ENCODE measurements at regions not wholly inside any gene's neighbourhood (a gene's known extent, or its start where the extent isn't known, plus 50 kb on each side); places are given as distances from the start of the nearest gene placed in this dataset.
A peak's percentile ranks its signal among the peaks of the same experiment; 100 is the strongest.
"Not testable (repeated sequence)": the region's sequence is repeated elsewhere in the genome, so short reads cannot be mapped to it uniquely, and the experiment has no call there.

- H3K27me3 ChIP-seq (ENCODE audit: control insufficient read depth in 2 of 2, insufficient read depth in 2 of 2, low read length in 2 of 2); H3K4me3 ChIP-seq (ENCODE audit: low read length); CTCF ChIA-PET; H3K27ac ChIP-seq (ENCODE audit: low read depth, low read length); ATAC-seq; H3K36me3 Mint-ChIP-seq; H3K4me1 ChIP-seq (ENCODE audit: control insufficient read depth in 2 of 2, insufficient read depth in 2 of 2, low read length in 2 of 2); H3K9me3 ChIP-seq (ENCODE audit: control insufficient read depth in 2 of 3, low read length in 3 of 3); intact Hi-C loops (cut with micrococcal nuclease); H3K36me3 ChIP-seq (ENCODE audit: control insufficient read depth in 2 of 3, insufficient read depth in 3 of 3, low read length in 3 of 3); POLR2A ChIA-PET: not testable (repeated sequence)
- Mint-ChIP-seq H3K27ac (peak overlapping the region in 1 of 9 donors; percentile 15), H3K27me3 (peaks cover 5 to 38% (median 13%) of the 10 kb centered on the region in 5 donors), H3K9me3 (peaks cover 0 to 20% (median 5%) of the 10 kb centered on the region in 11 donors), H3K4me3 (peak overlapping the region; percentile 15 to 85 (median 59)), H3K4me1 (peaks cover 4 to 16% (median 8%) of the 10 kb centered on the region in 7 donors)
- DNase-seq: peak in 1 of 9 donors; percentile 3
Observed at GRCh38 chr13:59441068-59441467, 722.7 kb downstream of the DIAPH3 start.

GRCh38 chr13:59441596-59442280, 722.0 kb downstream of the DIAPH3 start:
- intact Hi-C loops (cut with micrococcal nuclease): no loop called here
- no peaks in the 10 kb centered on the region for H3K36me3 ChIP-seq (ENCODE audit: control insufficient read depth in 2 of 3, insufficient read depth in 3 of 3, low read length in 3 of 3)
- H3K36me3 Mint-ChIP-seq: no peaks in the 10 kb centered on the region
- peaks cover 0 to 15% (median 2%) of the 10 kb centered on the region in 11 donors for H3K9me3 Mint-ChIP-seq
- H3K4me3 ChIP-seq (ENCODE audit: low read length): no peak overlapping the region
- H3K4me3 Mint-ChIP-seq: peak overlapping the region in 8 of 10 donors; percentile 17 to 85 (median 68)
- no peak overlapping the region for H3K27ac ChIP-seq (ENCODE audit: low read depth, low read length)
- H3K9me3 ChIP-seq (ENCODE audit: control insufficient read depth in 2 of 3, low read length in 3 of 3): no peaks in the 10 kb centered on the region
- H3K4me1 Mint-ChIP-seq: peaks cover 4 to 16% (median 8%) of the 10 kb centered on the region in 7 donors
- no peak overlapping the region for H3K27ac Mint-ChIP-seq
- CTCF ChIA-PET: no interaction called here
- POLR2A ChIA-PET: no interaction called here
- ATAC-seq: peak; percentile 27
- no peaks in the 10 kb centered on the region for H3K4me1 ChIP-seq (ENCODE audit: control insufficient read depth in 2 of 2, insufficient read depth in 2 of 2, low read length in 2 of 2)
- DNase-seq: no peak
- H3K27me3 ChIP-seq (ENCODE audit: control insufficient read depth in 2 of 2, insufficient read depth in 2 of 2, low read length in 2 of 2): no peaks in the 10 kb centered on the region
- peaks cover 5 to 33% (median 6%) of the 10 kb centered on the region in 5 donors for H3K27me3 Mint-ChIP-seq

GRCh38 chr13:59442461-59442860, 721.3 kb downstream of the DIAPH3 start:
- POLR2A ChIA-PET: no interaction called here
- CTCF ChIA-PET: no interaction called here

GRCh38 chr13:59442944-59443486, 720.7 kb downstream of the DIAPH3 start:
- H3K27me3 ChIP-seq (ENCODE audit: control insufficient read depth in 2 of 2, insufficient read depth in 2 of 2, low read length in 2 of 2): no peaks in the 10 kb centered on the region
- ChIA-PET CTCF (no interaction called here), POLR2A (no interaction called here)
- H3K9me3 ChIP-seq (ENCODE audit: control insufficient read depth in 2 of 3, low read length in 3 of 3): no peaks in the 10 kb centered on the region
- Mint-ChIP-seq H3K36me3 (no peaks in the 10 kb centered on the region), H3K27me3 (peaks cover 5 to 33% (median 6%) of the 10 kb centered on the region in 5 donors), H3K4me3 (no peak overlapping the region), H3K27ac (no peak overlapping the region), H3K9me3 (peaks cover 0 to 12% (median 2%) of the 10 kb centered on the region in 11 donors), H3K4me1 (peaks cover 4 to 16% (median 8%) of the 10 kb centered on the region in 7 donors)
- H3K36me3 ChIP-seq (ENCODE audit: control insufficient read depth in 2 of 3, insufficient read depth in 3 of 3, low read length in 3 of 3): no peaks in the 10 kb centered on the region
- H3K27ac ChIP-seq (ENCODE audit: low read depth, low read length): no peak overlapping the region
- DNase-seq (no peak), ATAC-seq (no peak)
- no peak overlapping the region for H3K4me3 ChIP-seq (ENCODE audit: low read length)
- intact Hi-C loops (cut with micrococcal nuclease): no loop called here
- no peaks in the 10 kb centered on the region for H3K4me1 ChIP-seq (ENCODE audit: control insufficient read depth in 2 of 2, insufficient read depth in 2 of 2, low read length in 2 of 2)

More at GRCh38 chr13:59442461-59442860, 721.3 kb downstream of the DIAPH3 start:
- H3K27me3 Mint-ChIP-seq: peaks cover 5 to 33% (median 6%) of the 10 kb centered on the region in 5 donors
- Histone ChIP-seq H3K9me3 (ENCODE audit: control insufficient read depth in 2 of 3, low read length in 3 of 3) (no peaks in the 10 kb centered on the region), H3K27me3 (ENCODE audit: control insufficient read depth in 2 of 2, insufficient read depth in 2 of 2, low read length in 2 of 2) (no peaks in the 10 kb centered on the region), H3K4me1 (ENCODE audit: control insufficient read depth in 2 of 2, insufficient read depth in 2 of 2, low read length in 2 of 2) (no peaks in the 10 kb centered on the region), H3K27ac (ENCODE audit: low read depth, low read length) (no peak overlapping the region), H3K4me3 (ENCODE audit: low read length) (no peak overlapping the region), H3K36me3 (ENCODE audit: control insufficient read depth in 2 of 3, insufficient read depth in 3 of 3, low read length in 3 of 3) (no peaks in the 10 kb centered on the region)
- H3K27ac Mint-ChIP-seq: no peak overlapping the region
- no peak for ATAC-seq
- DNase-seq: no peak
- peaks cover 0 to 15% (median 2%) of the 10 kb centered on the region in 11 donors for H3K9me3 Mint-ChIP-seq
- peaks cover 4 to 16% (median 8%) of the 10 kb centered on the region in 7 donors for H3K4me1 Mint-ChIP-seq
- no peaks in the 10 kb centered on the region for H3K36me3 Mint-ChIP-seq
- H3K4me3 Mint-ChIP-seq: no peak overlapping the region
- intact Hi-C loops (cut with micrococcal nuclease): no loop called here

- no peak overlapping the region for H3K27ac Mint-ChIP-seq
- Histone ChIP-seq H3K27me3 (ENCODE audit: control insufficient read depth in 2 of 2, insufficient read depth in 2 of 2, low read length in 2 of 2) (no peaks in the 10 kb centered on the region), H3K9me3 (ENCODE audit: control insufficient read depth in 2 of 3, low read length in 3 of 3) (no peaks in the 10 kb centered on the region), H3K4me3 (ENCODE audit: low read length) (no peak overlapping the region), H3K4me1 (ENCODE audit: control insufficient read depth in 2 of 2, insufficient read depth in 2 of 2, low read length in 2 of 2) (no peaks in the 10 kb centered on the region), H3K27ac (ENCODE audit: low read depth, low read length) (no peak overlapping the region), H3K36me3 (ENCODE audit: control insufficient read depth in 2 of 3, insufficient read depth in 3 of 3, low read length in 3 of 3) (no peaks in the 10 kb centered on the region)
- H3K4me3 Mint-ChIP-seq: no peak overlapping the region
- peaks cover 0 to 3% (median 1%) of the 10 kb centered on the region in 11 donors for H3K9me3 Mint-ChIP-seq
- ChIA-PET CTCF (no interaction called here), POLR2A (no interaction called here)
- ATAC-seq (no peak), DNase-seq (no peak)
- intact Hi-C loops (cut with micrococcal nuclease): no loop called here
- H3K4me1 Mint-ChIP-seq: peaks cover 4 to 13% (median 8%) of the 10 kb centered on the region in 7 donors
- H3K36me3 Mint-ChIP-seq: no peaks in the 10 kb centered on the region
- peaks cover 5 to 29% (median 6%) of the 10 kb centered on the region in 5 donors for H3K27me3 Mint-ChIP-seq
Observed at GRCh38 chr13:59444210-59444857, 719.4 kb downstream of the DIAPH3 start.

- H3K9me3 Mint-ChIP-seq: peaks cover 0 to 4% (median 0%) of the 10 kb centered on the region in 11 donors
- POLR2A ChIA-PET: no interaction called here
- peaks cover 5 to 26% (median 15%) of the 10 kb centered on the region in 5 donors for H3K27me3 Mint-ChIP-seq
Observed at GRCh38 chr13:59445812-59446211, 717.9 kb downstream of the DIAPH3 start.

More at GRCh38 chr13:59445812-59446211, 717.9 kb downstream of the DIAPH3 start:
- Mint-ChIP-seq H3K27ac (no peak overlapping the region), H3K4me1 (peaks cover 4 to 12% (median 7%) of the 10 kb centered on the region in 7 donors), H3K4me3 (no peak overlapping the region), H3K36me3 (no peaks in the 10 kb centered on the region)
- H3K9me3 ChIP-seq (ENCODE audit: control insufficient read depth in 2 of 3, low read length in 3 of 3): no peaks in the 10 kb centered on the region
- no peaks in the 10 kb centered on the region for H3K36me3 ChIP-seq (ENCODE audit: control insufficient read depth in 2 of 3, insufficient read depth in 3 of 3, low read length in 3 of 3)
- no peaks in the 10 kb centered on the region for H3K27me3 ChIP-seq (ENCODE audit: control insufficient read depth in 2 of 2, insufficient read depth in 2 of 2, low read length in 2 of 2)
- no peak for DNase-seq
- CTCF ChIA-PET: no interaction called here
- ATAC-seq: no peak
- no peaks in the 10 kb centered on the region for H3K4me1 ChIP-seq (ENCODE audit: control insufficient read depth in 2 of 2, insufficient read depth in 2 of 2, low read length in 2 of 2)
- H3K27ac ChIP-seq (ENCODE audit: low read depth, low read length): no peak overlapping the region
- H3K4me3 ChIP-seq (ENCODE audit: low read length): no peak overlapping the region
- intact Hi-C loops (cut with micrococcal nuclease): no loop called here
